ENCODE measurements at regions not wholly inside any gene's neighbourhood (a gene's known extent, or its start where the extent isn't known, plus 50 kb on each side); places are given as distances from the start of the nearest gene placed in this dataset.

DNA sequence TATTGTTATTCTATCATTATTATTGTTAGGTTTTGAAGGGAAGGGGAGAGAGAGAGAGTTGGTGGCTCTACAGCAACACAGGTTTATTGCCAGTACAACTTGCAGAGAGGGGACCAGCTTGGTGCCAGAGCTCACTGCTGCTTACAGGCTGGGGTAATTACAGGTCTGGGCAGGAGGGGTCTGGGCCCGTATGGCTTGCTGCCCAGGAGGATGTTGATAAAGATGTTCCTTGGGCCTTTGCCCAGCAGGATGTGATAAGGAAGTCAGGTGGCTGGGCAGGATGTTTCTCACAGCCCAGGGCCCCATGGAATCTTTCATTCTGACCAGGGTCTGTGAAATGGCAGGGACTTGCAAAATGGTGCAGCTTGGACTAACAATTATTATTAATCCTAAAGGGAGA, 64.2 kb upstream of the ZNF599 start:
- Mint-ChIP-seq H3K4me1 (ENCODE audit: low read depth, unreplicated experiment) (peaks cover 11% of the 10 kb centered on the region), H3K27me3 (ENCODE audit: insufficient read depth, unreplicated experiment) (peaks cover 14% of the 10 kb centered on the region), H3K9me3 (ENCODE audit: unreplicated experiment) (no peaks in the 10 kb centered on the region), H3K4me3 (ENCODE audit: unreplicated experiment) (no peak overlapping the region), H3K36me3 (ENCODE audit: insufficient read depth, unreplicated experiment) (no peaks in the 10 kb centered on the region), H3K27ac (ENCODE audit: unreplicated experiment) (no peak overlapping the region)
- Histone ChIP-seq H3K36me3 (ENCODE audit: control insufficient read depth, insufficient read depth, low read length) (no peaks in the 10 kb centered on the region), H3K4me3 (ENCODE audit: low read depth, low read length) (no peak overlapping the region), H3K4me1 (peaks cover 11% of the 10 kb centered on the region), H3K27me3 (replicated peaks; ENCODE audit: control insufficient read depth, insufficient read depth, low read length) (no peaks in the 10 kb centered on the region), H3K9me3 (no peaks in the 10 kb centered on the region)
- ChIA-PET POLR2A (no interaction called here), CTCF (no interaction called here)
- no TSS peak for BruUV-seq (replicated peaks)
- intact Hi-C loops (cut with micrococcal nuclease; ENCODE audit: unreplicated experiment) = no loop called here
- TF ChIP-seq CTCF (IDR thresholded peaks at IDR 0.05; ENCODE audit: insufficient read depth in 1 of 2, low read depth in 1 of 2, low read length in 1 of 2, severe bottlenecking in 1 of 2, unreplicated experiment in 1 of 2) = no peak
- no peak for DNase-seq

DNA sequence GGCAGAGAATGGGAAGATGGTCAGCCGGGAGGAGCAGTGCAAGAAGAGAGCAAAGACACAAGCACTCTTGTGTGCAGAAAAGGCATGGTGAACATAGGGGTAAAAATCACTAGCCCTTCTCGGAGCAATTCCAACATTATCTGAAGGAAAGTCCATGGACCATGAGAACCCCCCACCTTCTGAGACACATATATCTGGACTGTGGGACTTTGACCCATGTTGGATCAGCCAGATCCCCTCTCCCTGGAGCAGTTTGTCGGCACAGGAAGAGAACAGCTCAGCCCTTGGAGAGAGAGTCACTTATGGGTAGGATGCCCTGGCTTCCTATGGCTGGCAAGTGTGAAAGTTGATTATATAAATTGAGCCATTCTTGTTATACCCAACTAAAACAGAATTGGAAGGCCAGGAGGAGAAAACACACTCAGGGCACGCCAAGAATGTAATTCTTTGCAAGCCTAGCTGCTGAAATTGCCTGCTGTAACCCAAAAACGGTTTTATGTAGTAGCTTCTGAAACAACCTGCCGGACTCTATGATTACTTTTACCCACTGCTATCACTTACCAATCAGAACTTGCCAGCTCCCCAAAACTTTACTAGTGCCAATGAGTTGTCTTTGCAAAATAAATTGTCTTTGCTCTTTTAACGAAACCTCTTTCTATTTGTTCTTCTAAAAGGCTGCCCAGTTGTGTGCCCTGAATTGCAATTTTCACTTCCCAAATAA, 62.8 kb upstream of the ZNF599 start:
- Mint-ChIP-seq H3K4me1 (ENCODE audit: low read depth, unreplicated experiment) (peaks cover 11% of the 10 kb centered on the region), H3K4me3 (ENCODE audit: unreplicated experiment) (no peak overlapping the region), H3K27me3 (ENCODE audit: insufficient read depth, unreplicated experiment) (peaks cover 16% of the 10 kb centered on the region), H3K9me3 (ENCODE audit: unreplicated experiment) (no peaks in the 10 kb centered on the region), H3K27ac (ENCODE audit: unreplicated experiment) (no peak overlapping the region), H3K36me3 (ENCODE audit: insufficient read depth, unreplicated experiment) (no peaks in the 10 kb centered on the region)
- H3K4me1 ChIP-seq = peaks cover 11% of the 10 kb centered on the region
- no peak for TF ChIP-seq CTCF (IDR thresholded peaks at IDR 0.05; ENCODE audit: insufficient read depth in 1 of 2, low read depth in 1 of 2, low read length in 1 of 2, severe bottlenecking in 1 of 2, unreplicated experiment in 1 of 2)
- CTCF ChIA-PET = no interaction called here
- no peak for DNase-seq
- no peak overlapping the region for H3K4me3 ChIP-seq (ENCODE audit: low read depth, low read length)
- H3K9me3 ChIP-seq = no peaks in the 10 kb centered on the region
- no peaks in the 10 kb centered on the region for H3K36me3 ChIP-seq (ENCODE audit: control insufficient read depth, insufficient read depth, low read length)
- intact Hi-C loops (cut with micrococcal nuclease; ENCODE audit: unreplicated experiment) = no loop called here
- no TSS peak for BruUV-seq (replicated peaks)
- POLR2A ChIA-PET = no interaction called here
- H3K27me3 ChIP-seq (replicated peaks; ENCODE audit: control insufficient read depth, insufficient read depth, low read length) = no peaks in the 10 kb centered on the region

GRCh38 chr19:34834472-34835061, 61.6 kb upstream of the ZNF599 start:
- intact Hi-C loops (cut with micrococcal nuclease; ENCODE audit: unreplicated experiment) = no loop called here
- POLR2A ChIA-PET = no interaction called here

More at GRCh38 chr19:34834472-34835061, 61.6 kb upstream of the ZNF599 start:
- BruUV-seq (replicated peaks) = no TSS peak
- peaks cover 11% of the 10 kb centered on the region for H3K4me1 Mint-ChIP-seq (ENCODE audit: low read depth, unreplicated experiment)
- no peaks in the 10 kb centered on the region for H3K36me3 Mint-ChIP-seq (ENCODE audit: insufficient read depth, unreplicated experiment)
- no peak for TF ChIP-seq CTCF (IDR thresholded peaks at IDR 0.05; ENCODE audit: insufficient read depth in 1 of 2, low read depth in 1 of 2, low read length in 1 of 2, severe bottlenecking in 1 of 2, unreplicated experiment in 1 of 2)
- CTCF ChIA-PET = interaction anchor here (0.6 kb wide), 1 partner anchor 283 kb away, joined by 4 read pairs; no protein-coding TSS in a partner anchor
- Histone ChIP-seq H3K4me1 (peaks cover 11% of the 10 kb centered on the region), H3K27me3 (replicated peaks; ENCODE audit: control insufficient read depth, insufficient read depth, low read length) (no peaks in the 10 kb centered on the region), H3K4me3 (ENCODE audit: low read depth, low read length) (no peak overlapping the region), H3K36me3 (ENCODE audit: control insufficient read depth, insufficient read depth, low read length) (no peaks in the 10 kb centered on the region), H3K9me3 (no peaks in the 10 kb centered on the region)
- H3K27me3 Mint-ChIP-seq (ENCODE audit: insufficient read depth, unreplicated experiment) = peaks cover 16% of the 10 kb centered on the region
- H3K27ac Mint-ChIP-seq (ENCODE audit: unreplicated experiment) = no peak overlapping the region
- no peak overlapping the region for H3K4me3 Mint-ChIP-seq (ENCODE audit: unreplicated experiment)
- DNase-seq = no peak
- H3K9me3 Mint-ChIP-seq (ENCODE audit: unreplicated experiment) = no peaks in the 10 kb centered on the region
